HL-60 (cell line): ENCODE measurements at regions not wholly inside any gene's neighbourhood (a gene's known extent, or its start where the extent isn't known, plus 50 kb on each side); places are given as distances from the start of the nearest gene placed in this dataset.

Source experiments
- POLR2AphosphoS5 ChIP-seq: IDR thresholded peaks from 2 replicates; pipeline ENCODE4 v1.6.1; 2012; ENCODE audit warnings: low read depth
- TF ChIP-seq, protein P1 (sequence below): IDR thresholded peaks from one replicate; pipeline ENCODE4 v1.5.1; 2011; ENCODE audit warnings: low read length, control low read depth, inconsistent platforms; ENCODE audit not compliant: insufficient read depth
- TF ChIP-seq, protein P2 (sequence below): IDR thresholded peaks from 2 replicates; pipeline ENCODE4 v1.6.1; 2012; ENCODE audit warnings: low read depth; ENCODE audit not compliant: insufficient replicate concordance

DNA sequence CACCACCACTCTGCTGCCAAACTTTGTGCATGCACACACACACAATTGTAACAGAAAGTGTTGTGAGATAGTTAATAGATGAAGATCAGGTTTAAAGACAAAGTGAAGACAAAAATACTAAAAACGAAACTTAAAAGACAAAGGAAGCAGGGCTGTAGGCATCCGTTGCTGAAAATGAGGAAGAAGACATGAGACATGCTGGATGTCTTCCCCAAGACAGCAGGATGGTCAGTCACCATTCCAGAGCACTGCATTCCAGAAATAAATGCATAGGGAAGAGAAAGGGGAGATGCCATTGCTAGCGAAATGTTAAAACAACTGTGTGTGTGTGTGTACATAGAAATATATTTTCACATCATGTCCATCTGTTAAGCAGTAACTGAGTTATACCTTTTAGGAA, 520.1 kb downstream of the SUCLA2 start:
- TF ChIP-seq POLR2AphosphoS5: no peak
- TF ChIP-seq, protein P1, sequence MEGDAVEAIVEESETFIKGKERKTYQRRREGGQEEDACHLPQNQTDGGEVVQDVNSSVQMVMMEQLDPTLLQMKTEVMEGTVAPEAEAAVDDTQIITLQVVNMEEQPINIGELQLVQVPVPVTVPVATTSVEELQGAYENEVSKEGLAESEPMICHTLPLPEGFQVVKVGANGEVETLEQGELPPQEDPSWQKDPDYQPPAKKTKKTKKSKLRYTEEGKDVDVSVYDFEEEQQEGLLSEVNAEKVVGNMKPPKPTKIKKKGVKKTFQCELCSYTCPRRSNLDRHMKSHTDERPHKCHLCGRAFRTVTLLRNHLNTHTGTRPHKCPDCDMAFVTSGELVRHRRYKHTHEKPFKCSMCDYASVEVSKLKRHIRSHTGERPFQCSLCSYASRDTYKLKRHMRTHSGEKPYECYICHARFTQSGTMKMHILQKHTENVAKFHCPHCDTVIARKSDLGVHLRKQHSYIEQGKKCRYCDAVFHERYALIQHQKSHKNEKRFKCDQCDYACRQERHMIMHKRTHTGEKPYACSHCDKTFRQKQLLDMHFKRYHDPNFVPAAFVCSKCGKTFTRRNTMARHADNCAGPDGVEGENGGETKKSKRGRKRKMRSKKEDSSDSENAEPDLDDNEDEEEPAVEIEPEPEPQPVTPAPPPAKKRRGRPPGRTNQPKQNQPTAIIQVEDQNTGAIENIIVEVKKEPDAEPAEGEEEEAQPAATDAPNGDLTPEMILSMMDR: no peak
- TF ChIP-seq, protein P2, sequence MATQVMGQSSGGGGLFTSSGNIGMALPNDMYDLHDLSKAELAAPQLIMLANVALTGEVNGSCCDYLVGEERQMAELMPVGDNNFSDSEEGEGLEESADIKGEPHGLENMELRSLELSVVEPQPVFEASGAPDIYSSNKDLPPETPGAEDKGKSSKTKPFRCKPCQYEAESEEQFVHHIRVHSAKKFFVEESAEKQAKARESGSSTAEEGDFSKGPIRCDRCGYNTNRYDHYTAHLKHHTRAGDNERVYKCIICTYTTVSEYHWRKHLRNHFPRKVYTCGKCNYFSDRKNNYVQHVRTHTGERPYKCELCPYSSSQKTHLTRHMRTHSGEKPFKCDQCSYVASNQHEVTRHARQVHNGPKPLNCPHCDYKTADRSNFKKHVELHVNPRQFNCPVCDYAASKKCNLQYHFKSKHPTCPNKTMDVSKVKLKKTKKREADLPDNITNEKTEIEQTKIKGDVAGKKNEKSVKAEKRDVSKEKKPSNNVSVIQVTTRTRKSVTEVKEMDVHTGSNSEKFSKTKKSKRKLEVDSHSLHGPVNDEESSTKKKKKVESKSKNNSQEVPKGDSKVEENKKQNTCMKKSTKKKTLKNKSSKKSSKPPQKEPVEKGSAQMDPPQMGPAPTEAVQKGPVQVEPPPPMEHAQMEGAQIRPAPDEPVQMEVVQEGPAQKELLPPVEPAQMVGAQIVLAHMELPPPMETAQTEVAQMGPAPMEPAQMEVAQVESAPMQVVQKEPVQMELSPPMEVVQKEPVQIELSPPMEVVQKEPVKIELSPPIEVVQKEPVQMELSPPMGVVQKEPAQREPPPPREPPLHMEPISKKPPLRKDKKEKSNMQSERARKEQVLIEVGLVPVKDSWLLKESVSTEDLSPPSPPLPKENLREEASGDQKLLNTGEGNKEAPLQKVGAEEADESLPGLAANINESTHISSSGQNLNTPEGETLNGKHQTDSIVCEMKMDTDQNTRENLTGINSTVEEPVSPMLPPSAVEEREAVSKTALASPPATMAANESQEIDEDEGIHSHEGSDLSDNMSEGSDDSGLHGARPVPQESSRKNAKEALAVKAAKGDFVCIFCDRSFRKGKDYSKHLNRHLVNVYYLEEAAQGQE: no peak
